Gastroesophageal sphincter (tissue), 3 donors: ENCODE measurements at regions not wholly inside any gene's neighbourhood (a gene's known extent, or its start where the extent isn't known, plus 50 kb on each side); places are given as distances from the start of the nearest gene placed in this dataset.

Source experiments
- CTCF ChIP-seq, 4 experiments: fragments of 200-600 bp in 2 of 4; fragments of 450-650 bp in 2 of 4; sonication (generic) in 1 of 4; IDR thresholded peaks; one replicate each; pipeline ENCODE4 v1.5.1; 2017 to 2019; ENCODE audit warnings: antibody characterized with exemption in 4 of 4, mild to moderate bottlenecking in 2 of 4, moderate library complexity in 2 of 4
- EP300 ChIP-seq: sonication (generic); formaldehyde crosslinking; IDR thresholded peaks from one replicate; pipeline ENCODE4 v1.6.1; 2017; ENCODE audit warnings: antibody characterized with exemption, mild to moderate bottlenecking
- POLR2A ChIP-seq, 2 donors: fragments of 450-650 bp; IDR thresholded peaks; one replicate each; pipeline ENCODE4 v1.6.1; 2017; ENCODE audit warnings: antibody characterized with exemption in 2 of 2, mild to moderate bottlenecking in 2 of 2, moderate library complexity in 1 of 2

DNA sequence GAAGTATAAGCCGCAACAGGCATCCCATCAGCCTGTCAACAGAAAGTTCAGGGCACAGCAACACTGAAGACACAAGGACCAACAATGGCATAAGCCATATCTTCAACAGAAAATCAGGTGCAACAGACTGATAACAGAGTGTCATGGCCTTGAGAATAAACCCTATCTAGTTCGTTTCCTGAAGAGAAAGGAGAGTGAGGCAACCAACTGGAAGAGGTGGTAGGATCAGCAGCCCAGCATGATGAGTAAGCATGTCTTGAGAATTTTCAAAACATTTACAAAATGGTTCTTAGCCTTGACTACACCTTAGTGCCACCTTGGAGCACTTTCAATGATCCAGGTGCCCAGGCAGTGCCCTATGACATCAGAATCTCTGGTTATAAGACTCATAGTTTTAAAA lies 290.2 kb upstream of the SEMA3C start:
- TF ChIP-seq POLR2A (IDR thresholded peaks at IDR 0.05) (no peak), CTCF (IDR thresholded peaks at IDR 0.05) (no peak), EP300 (no peak)
